ENCODE measurements at regions not wholly inside any gene's neighbourhood (a gene's known extent, or its start where the extent isn't known, plus 50 kb on each side); places are given as distances from the start of the nearest gene placed in this dataset.

DNA sequence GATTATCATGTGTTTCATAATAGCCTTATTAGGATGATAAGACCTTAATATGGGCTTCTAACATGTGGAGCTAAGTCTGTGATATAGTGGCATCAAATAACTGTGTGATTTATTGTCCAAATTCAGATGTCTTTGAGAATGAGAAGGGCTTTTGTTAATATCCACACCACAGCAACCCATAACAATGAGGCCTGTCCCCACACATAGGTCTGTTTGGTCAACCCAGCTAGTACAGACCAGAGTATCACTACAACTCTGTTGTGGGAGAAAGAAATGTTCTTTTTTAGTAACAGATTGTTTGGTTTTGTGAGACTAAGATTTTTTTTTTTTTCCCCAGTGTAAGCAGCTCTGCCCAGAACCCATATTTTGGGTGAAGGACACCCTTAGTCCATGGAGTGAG lies 439.2 kb downstream of the PIK3C3 start:
- TF ChIP-seq, protein P1, sequence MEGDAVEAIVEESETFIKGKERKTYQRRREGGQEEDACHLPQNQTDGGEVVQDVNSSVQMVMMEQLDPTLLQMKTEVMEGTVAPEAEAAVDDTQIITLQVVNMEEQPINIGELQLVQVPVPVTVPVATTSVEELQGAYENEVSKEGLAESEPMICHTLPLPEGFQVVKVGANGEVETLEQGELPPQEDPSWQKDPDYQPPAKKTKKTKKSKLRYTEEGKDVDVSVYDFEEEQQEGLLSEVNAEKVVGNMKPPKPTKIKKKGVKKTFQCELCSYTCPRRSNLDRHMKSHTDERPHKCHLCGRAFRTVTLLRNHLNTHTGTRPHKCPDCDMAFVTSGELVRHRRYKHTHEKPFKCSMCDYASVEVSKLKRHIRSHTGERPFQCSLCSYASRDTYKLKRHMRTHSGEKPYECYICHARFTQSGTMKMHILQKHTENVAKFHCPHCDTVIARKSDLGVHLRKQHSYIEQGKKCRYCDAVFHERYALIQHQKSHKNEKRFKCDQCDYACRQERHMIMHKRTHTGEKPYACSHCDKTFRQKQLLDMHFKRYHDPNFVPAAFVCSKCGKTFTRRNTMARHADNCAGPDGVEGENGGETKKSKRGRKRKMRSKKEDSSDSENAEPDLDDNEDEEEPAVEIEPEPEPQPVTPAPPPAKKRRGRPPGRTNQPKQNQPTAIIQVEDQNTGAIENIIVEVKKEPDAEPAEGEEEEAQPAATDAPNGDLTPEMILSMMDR (IDR thresholded peaks at IDR 0.05; ENCODE audit: low read depth, low read length), result no peak
- no peak overlapping the region for H3K4me3 ChIP-seq (replicated peaks in 1 of 2; ENCODE audit: low read depth in 2 of 2, low read length in 2 of 2)
- DNase-seq (ENCODE audit: low read depth in 2 of 2), result no peak

- H3K4me3 ChIP-seq (replicated peaks in 1 of 2; ENCODE audit: low read depth in 2 of 2, low read length in 2 of 2), result no peak overlapping the region
- no peak for DNase-seq (ENCODE audit: low read depth in 2 of 2)
- TF ChIP-seq, protein P1 (IDR thresholded peaks at IDR 0.05; ENCODE audit: low read depth, low read length), result no peak
These were observed 446.2 kb downstream of the PIK3C3 start for GRCh38 chr18:42401131-42401673.

- no peak overlapping the region for H3K4me3 ChIP-seq (replicated peaks in 1 of 2; ENCODE audit: low read depth in 2 of 2, low read length in 2 of 2)
- DNase-seq (ENCODE audit: low read depth in 2 of 2), result no peak
- TF ChIP-seq, protein P1 (IDR thresholded peaks at IDR 0.05; ENCODE audit: low read depth, low read length), result no peak
These were observed 449.1 kb downstream of the PIK3C3 start for GRCh38 chr18:42404151-42404550.

GRCh38 chr18:42409005-42409404 lies 454.0 kb downstream of the PIK3C3 start:
- no peak for DNase-seq (ENCODE audit: low read depth in 2 of 2)
- H3K4me3 ChIP-seq (replicated peaks in 1 of 2; ENCODE audit: low read depth in 2 of 2, low read length in 2 of 2), result no peak overlapping the region
- TF ChIP-seq, protein P1 (IDR thresholded peaks at IDR 0.05; ENCODE audit: low read depth, low read length), result no peak

DNA sequence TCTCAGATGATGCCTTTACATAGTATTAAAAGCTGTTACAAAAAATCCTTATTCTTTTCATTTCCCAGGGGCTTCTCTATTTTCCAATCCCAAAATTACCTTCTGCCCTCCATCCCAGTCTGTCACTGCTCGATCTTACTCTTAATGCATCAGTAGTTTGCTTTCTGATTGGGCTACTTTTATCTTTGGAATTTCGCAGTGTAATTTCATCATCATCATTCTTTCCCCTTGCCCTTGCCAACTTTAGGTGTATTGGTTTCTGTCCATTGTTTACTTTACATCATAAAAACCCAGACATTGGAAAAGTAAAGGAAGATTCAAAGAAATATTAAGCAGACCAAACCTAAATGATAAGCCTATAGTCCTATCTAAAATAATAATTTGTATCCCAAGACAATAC lies 457.2 kb downstream of the PIK3C3 start:
- DNase-seq (ENCODE audit: low read depth in 2 of 2), result peak; percentile 10 to 42
- no peak overlapping the region for H3K4me3 ChIP-seq (replicated peaks in 1 of 2; ENCODE audit: low read depth in 2 of 2, low read length in 2 of 2)
- TF ChIP-seq, protein P1 (IDR thresholded peaks at IDR 0.05; ENCODE audit: low read depth, low read length), result no peak

DNA sequence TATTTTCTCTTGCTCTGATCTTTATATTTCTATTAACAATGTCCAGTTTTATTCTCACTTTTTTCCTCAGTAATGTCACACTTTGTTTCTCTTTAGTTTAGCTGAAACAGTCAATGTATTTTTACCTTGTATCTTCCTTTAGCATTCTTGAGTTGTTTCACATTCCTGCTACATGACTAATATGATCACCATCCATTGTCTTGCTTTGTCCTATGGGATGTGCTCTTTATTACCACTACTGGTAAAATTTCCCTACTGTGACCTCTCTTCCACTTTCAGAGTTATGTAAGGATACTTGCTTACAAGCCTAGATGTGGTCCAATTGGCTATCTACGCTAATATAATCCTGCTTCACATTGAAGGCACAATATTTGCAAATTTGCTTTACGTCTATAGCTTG lies 457.9 kb downstream of the PIK3C3 start:
- TF ChIP-seq, protein P1 (IDR thresholded peaks at IDR 0.05; ENCODE audit: low read depth, low read length), result no peak
- no peak overlapping the region for H3K4me3 ChIP-seq (replicated peaks in 1 of 2; ENCODE audit: low read depth in 2 of 2, low read length in 2 of 2)
- peak; percentile 35 to 84 for DNase-seq (ENCODE audit: low read depth in 2 of 2)

GRCh38 chr18:42413870-42414269 lies 458.8 kb downstream of the PIK3C3 start:
- TF ChIP-seq, protein P1 (IDR thresholded peaks at IDR 0.05; ENCODE audit: low read depth, low read length), result no peak
- H3K4me3 ChIP-seq (replicated peaks in 1 of 2; ENCODE audit: low read depth in 2 of 2, low read length in 2 of 2), result no peak overlapping the region
- DNase-seq (ENCODE audit: low read depth in 2 of 2), result peak; percentile 27 to 84
